Keratinocyte (primary cell): ENCODE measurements at regions not wholly inside any gene's neighbourhood (a gene's known extent, or its start where the extent isn't known, plus 50 kb on each side); places are given as distances from the start of the nearest gene placed in this dataset.
A peak's percentile ranks its signal among the peaks of the same experiment; 100 is the strongest.

Experiments used
- EZH2 ChIP-seq: IDR thresholded peaks from one replicate; pipeline ENCODE4 v1.6.1; 2012; ENCODE audit warnings: inconsistent platforms, mild to moderate bottlenecking, low read length, moderate library complexity
- TF ChIP-seq, protein P1 (sequence below), 3 experiments: IDR thresholded peaks in 1 of 3; conservative IDR thresholded peaks in 1 of 3; optimal IDR thresholded peaks in 1 of 3; 2 replicates in 2 of 3; 3 replicates in 1 of 3; pipeline versions ENCODE3 to v1.5.1; 2011; ENCODE audit warnings: low read length in 3 of 3, mild to moderate bottlenecking in 3 of 3, moderate library complexity in 2 of 3, control low read depth in 1 of 3, inconsistent platforms in 1 of 3; ENCODE audit not compliant: insufficient read depth in 2 of 3; ENCODE audit errors: extremely low read depth in 1 of 3

- TF ChIP-seq, protein P1, sequence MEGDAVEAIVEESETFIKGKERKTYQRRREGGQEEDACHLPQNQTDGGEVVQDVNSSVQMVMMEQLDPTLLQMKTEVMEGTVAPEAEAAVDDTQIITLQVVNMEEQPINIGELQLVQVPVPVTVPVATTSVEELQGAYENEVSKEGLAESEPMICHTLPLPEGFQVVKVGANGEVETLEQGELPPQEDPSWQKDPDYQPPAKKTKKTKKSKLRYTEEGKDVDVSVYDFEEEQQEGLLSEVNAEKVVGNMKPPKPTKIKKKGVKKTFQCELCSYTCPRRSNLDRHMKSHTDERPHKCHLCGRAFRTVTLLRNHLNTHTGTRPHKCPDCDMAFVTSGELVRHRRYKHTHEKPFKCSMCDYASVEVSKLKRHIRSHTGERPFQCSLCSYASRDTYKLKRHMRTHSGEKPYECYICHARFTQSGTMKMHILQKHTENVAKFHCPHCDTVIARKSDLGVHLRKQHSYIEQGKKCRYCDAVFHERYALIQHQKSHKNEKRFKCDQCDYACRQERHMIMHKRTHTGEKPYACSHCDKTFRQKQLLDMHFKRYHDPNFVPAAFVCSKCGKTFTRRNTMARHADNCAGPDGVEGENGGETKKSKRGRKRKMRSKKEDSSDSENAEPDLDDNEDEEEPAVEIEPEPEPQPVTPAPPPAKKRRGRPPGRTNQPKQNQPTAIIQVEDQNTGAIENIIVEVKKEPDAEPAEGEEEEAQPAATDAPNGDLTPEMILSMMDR (optimal IDR thresholded peaks at IDR 0.05 in 1 of 3, IDR thresholded peaks at IDR 0.05 in 1 of 3, conservative IDR thresholded peaks at IDR 0.05 in 1 of 3; ENCODE audit: extremely low read depth in 1 of 3, insufficient read depth in 2 of 3, low read length in 3 of 3) = peak in 2 of 3 experiments; percentile 30 to 46
- TF ChIP-seq EZH2 = no peak
Observed at GRCh38 chr5:54379590-54379989, 69.2 kb upstream of the ARL15 start.
